ENCODE measurements at regions not wholly inside any gene's neighbourhood (a gene's known extent, or its start where the extent isn't known, plus 50 kb on each side); places are given as distances from the start of the nearest gene placed in this dataset.
"Not testable (repeated sequence)": the region's sequence is repeated elsewhere in the genome, so short reads cannot be mapped to it uniquely, and the experiment has no call there.

- no peak for DNase-seq
These were observed 772.7 kb downstream of the PRELID2 start for GRCh38 chr5:145062280-145063062.

DNA sequence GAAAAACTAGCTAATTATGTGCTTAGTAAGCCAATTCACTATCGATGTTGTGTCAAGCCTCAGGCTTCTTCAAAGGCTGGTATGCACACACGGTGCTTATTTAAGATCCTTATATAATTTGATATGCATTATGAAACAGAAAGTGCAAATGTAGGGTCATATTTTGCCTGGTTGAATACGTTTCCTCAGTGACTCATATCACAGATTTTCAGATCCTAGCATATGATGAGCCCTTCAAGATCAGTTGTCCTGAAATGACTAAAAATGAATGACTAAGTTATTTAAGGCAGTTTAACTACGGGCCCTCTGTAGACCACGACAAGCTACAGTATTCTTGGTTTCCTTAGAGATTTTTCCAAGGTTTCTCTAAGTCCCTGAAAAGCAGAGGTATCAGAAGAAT, 778.3 kb downstream of the PRELID2 start:
- DNase-seq: no peak

GRCh38 chr5:145050181-145050580, 785.0 kb downstream of the PRELID2 start:
- DNase-seq: no peak

- DNase-seq: no peak
These were observed 790.2 kb downstream of the PRELID2 start for GRCh38 chr5:145044970-145045369.

- DNase-seq: no peak
These were observed 806.5 kb downstream of the PRELID2 start for GRCh38 chr5:145028626-145029025.

- no peak for DNase-seq
These were observed 807.9 kb downstream of the PRELID2 start for GRCh38 chr5:145027286-145027685.

DNA sequence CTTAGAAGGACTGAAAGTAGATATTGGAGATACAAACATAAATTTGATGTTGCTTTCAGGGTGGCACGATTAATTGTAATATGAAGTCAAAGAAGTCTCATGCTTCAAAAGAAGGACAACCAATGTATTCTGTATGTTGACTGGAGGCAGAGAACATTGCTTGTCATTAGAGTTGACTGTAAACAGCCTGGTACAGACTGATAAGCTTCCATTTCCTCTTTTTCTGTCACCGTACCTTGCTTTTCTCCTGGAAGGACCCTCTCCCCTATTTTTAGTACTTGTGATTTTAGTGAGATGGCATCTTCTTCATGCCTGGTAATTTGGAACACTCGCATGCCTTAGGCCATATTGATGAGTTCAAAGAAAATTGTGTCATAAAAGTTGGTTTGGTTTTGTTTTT, 809.4 kb downstream of the PRELID2 start:
- DNase-seq: no peak

- DNase-seq: no peak
These were observed 820.0 kb downstream of the PRELID2 start for GRCh38 chr5:145015146-145015545.

DNA sequence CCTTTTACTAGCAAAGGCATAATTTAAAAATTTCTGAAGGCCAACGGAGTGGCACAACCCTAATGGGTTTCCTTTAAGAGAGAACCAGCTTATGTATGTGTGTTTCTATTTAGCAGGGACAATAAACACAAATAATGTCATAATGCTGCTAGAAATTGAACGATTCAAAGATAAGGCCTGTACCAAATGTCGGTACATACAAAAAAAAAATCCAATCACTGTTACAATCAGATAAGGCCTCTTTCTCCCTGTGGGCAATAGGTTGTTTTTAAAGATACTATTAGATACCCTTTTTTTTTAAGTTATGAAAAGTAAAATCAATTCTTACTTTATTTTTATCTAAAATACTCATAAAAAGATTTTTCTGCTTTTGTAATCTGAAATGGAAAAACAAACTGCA, 821.0 kb downstream of the PRELID2 start:
- no peak for DNase-seq

DNA sequence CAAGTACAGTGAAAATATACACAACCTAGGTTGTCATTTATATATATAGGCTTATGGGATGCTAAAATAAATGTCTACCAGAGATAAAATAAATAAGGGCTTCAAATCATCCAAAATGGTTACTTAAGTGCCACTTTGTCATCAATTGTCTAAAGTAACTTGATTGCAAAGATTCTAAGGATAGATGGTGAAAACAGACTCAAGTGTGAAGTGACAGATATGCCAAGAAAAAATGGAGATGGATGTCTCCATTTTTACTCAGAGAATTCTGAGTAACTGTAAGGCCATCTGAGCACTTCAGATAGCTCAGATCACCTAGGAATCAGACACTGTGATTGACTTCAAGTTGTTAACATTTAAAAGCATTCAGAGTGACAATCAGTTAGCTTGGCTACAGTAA, 824.3 kb downstream of the PRELID2 start:
- no peak for DNase-seq

DNA sequence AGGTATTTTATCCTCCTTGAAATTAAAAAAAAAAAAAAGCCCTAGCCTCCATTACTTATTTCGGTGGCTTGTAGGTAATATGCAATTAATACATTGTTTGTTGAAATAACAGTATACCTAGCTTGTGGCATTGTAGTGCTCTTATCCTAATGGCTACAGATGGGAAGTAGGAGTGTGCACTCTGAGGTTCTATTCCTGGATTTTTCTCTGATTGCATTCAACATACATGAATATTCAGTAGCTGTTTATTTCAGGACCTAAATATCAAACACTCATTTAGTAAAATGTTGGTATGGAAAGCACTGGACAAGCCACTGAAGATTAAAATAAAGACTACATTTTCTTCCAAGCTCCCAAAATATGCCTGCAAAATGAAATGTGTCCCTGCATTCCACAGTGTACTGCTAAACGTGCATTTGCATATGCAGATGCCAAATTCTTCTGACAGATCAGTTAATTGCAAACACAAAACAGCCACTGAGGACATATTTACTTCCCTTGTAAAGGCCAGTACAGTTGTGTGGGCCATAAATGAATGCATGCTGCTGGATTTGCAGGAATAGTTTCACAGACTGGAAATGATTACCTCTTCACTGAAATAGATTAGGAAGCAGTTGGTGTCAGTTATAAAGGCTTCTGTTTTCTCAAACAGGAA, 826.1 kb downstream of the PRELID2 start:
- DNase-seq: no peak

DNA sequence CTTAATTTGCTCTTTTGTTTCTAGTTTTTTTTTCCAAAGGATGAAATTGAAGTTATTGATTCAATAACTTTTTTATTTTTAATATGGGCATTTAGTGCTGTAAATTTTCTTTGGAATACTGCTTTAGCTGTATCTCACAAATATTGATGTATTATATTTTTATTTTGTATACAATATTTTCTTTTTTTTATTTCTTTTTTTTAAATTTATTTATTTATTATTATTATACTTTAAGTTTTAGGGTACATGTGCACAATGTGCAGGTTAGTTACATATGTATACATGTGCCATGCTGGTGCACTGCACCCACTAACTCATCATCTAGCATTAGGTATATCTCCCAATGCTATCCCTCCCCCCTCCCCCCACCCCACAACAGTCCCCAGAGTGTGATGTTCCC, 823.7 kb downstream of the KCTD16 start:
- not testable (repeated sequence) for DNase-seq

DNA sequence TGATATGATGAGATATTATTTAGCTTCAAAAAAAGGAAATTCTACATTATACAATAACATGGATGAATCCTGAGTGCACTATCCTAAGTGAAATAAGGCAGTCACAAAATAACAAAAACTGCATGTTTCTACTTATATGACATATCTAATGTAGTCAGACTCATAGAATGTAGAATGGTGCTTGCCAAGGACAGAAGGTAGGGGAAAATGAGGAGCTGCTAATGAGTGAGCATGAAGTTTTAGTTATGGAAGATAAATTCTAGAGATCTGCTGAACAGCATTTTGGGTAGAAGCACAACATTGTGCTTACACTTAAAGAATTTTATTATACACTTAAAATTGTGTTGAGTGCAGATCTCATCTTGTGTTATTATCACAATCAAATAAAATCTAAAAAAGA, 812.4 kb downstream of the KCTD16 start:
- DNase-seq: no peak

DNA sequence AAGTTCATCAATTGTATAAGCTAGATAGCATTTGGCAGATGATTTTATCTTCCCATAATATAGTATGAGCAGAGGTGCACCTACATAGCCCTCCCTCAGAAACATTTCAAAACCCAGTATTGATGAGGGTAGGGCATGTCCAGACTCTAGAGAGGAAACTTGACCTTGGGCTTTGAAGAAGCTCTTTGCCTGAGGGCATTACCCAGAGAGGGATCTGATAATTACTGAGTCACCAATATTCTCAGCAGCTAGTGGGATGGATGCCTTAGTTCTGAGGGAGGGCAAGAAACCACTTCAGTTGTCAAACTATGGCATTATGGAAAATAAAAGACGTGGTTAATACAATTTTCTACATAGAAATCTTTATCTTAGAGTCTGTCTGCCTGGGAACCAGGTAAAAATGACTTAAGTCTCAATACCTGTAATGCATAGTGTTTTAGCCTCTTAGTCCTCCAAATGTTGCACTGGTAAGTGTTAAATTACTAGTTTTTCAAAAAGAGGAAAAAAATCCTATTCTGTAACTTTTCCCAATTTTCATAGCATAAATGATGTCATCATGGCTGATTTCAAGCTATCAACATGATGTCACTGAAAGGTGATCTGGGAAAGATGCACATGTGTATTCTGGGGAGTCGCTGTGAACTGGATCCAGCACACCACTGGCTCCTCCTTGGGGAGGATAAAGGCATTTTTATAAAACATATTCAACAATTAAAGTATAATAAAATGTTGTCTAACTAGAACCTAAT, 809.0 kb downstream of the KCTD16 start:
- no peak for DNase-seq

GRCh38 chr5:144972317-144972716, 801.6 kb downstream of the KCTD16 start:
- DNase-seq: no peak

- no peak for DNase-seq
These were observed 800.6 kb downstream of the KCTD16 start for GRCh38 chr5:144971108-144971850.

- no peak for DNase-seq
These were observed 789.6 kb downstream of the KCTD16 start for GRCh38 chr5:144960296-144960695.

DNA sequence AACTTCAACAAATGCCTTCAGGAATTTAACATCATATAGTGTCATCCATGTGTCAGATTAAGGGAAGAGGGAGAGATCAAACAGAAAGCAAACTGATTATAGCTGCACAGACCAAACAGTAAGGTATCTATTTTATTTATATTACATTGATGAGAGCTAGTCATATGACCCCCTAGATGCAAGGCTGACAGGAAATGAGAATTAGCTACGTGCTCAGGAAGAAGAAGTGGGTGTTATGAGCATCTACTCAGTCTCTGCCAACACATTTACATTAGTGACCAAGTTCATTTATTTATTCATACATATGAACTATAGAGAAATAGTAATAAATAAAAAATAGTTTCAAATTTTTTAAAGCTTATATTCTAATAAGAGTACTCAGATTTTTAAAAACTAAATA, 787.3 kb downstream of the KCTD16 start:
- no peak for DNase-seq

DNA sequence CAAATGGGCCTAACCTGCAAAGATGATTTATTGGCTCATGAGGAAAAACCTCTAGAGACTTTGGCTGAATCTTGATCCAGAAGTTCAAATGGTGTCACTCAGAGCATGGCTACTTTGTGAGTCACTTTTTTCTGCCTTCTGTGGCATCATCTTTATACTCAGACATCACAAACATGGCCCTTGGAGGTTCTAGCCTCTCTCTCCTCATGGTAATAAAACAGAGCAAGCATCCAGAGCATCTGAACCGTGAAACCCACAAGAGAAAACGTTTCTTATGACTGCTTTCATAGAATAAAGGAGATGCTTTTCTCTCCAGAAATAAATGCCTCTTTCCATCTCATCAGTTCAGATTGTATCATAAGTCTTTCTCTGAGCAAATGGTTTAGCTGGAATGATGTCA, 780.3 kb downstream of the KCTD16 start:
- DNase-seq: no peak

- no peak for DNase-seq
These were observed 776.4 kb downstream of the KCTD16 start for GRCh38 chr5:144947023-144947422.

DNA sequence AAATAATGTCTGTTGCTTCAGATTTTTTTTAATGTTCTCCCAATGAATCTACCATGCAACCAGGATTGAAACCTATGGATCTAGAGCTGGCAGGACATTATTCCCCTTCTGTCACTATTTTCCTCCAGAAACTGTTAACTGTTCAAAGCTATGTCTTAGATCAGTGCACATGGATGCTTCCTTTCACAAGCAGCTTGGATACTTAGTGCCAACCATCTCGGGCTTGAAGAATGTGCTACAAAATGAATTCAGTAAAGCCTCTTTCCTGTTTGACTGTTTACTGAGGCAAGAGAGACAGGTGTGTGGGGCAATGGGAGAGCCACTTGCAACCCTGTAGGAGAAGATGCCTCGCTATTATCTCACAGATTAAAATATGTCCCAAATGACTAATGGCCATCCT, 774.8 kb downstream of the KCTD16 start:
- no peak for DNase-seq

DNA sequence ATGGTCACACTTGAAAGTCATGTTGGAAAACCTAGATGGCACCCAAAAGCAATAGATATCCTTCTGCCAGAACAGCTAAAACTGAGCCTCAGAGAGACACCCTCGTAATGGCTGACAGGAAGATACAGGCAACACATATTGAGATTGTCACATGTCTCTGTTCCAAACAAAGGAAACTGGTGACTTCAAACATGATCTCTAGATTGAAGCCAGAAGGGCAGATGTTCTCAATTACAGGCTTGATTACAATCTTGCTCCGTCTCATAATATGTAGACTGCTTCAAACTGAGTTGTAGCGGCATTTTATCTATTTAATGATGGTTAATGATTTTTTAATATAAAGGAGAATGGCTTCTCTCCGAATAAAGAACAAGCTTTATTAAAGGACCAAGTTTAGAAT, 774.3 kb downstream of the KCTD16 start:
- DNase-seq: no peak

- no peak for DNase-seq
These were observed 770.3 kb downstream of the KCTD16 start for GRCh38 chr5:144941004-144941403.

All from hematopoietic multipotent progenitor cell treated with erythropoietin and hydrocortisone succinate and interleukin-3 and kit ligand, for 6 days (in vitro differentiated cells).